NCI-H187 treated with DMSO at 0.1 percent for 48 hours (cell line): ENCODE measurements at regions not wholly inside any gene's neighbourhood (a gene's known extent, or its start where the extent isn't known, plus 50 kb on each side); places are given as distances from the start of the nearest gene placed in this dataset.
"Not testable (repeated sequence)": the region's sequence is repeated elsewhere in the genome, so short reads cannot be mapped to it uniquely, and the experiment has no call there.

ENCODE experiments used
- DNase-seq: peaks from one replicate; lab custom pipeline; 2025; lab: John Stamatoyannopoulos, UW

DNA sequence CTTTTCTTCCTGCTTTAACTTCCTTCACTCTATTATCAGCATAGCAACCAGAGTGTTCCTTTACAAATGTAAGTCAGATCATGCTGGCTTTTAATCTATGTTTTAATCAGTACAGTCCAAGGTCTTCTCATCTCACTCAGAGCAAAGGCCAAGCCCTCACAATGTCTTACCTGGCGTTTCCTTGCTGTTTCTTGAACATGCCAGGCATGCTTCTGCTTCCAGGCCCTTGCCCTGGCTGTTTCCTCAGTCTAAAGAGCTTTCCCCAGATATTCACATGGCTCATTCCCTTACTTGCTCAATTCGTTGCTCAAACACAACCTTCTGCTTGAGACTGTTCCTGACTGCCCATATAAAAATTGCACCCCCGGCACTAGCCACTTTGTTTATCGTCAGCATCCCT lies 121.7 kb upstream of the GLRA1 start:
- no peak for DNase-seq

DNA sequence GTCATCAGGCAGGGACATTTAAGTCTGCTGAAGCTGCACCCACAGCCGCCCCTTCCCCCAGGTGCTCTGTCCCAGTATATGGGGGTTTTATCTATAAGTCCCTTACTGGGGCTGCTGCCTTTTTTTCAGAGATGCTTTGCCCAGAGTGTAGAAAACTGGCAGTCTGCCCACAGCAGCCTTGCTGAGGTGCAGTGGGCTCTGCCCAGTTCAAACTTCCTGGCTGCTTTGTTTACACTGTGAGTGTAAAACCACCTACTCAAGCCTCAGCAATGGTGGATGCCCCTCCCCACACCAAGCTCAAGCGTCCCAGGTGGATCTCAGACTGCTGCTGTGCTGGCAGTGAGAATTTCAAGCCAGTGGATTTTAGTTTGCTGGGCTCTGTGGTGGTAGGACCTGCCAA lies 114.2 kb upstream of the GLRA1 start:
- not testable (repeated sequence) for DNase-seq

DNA sequence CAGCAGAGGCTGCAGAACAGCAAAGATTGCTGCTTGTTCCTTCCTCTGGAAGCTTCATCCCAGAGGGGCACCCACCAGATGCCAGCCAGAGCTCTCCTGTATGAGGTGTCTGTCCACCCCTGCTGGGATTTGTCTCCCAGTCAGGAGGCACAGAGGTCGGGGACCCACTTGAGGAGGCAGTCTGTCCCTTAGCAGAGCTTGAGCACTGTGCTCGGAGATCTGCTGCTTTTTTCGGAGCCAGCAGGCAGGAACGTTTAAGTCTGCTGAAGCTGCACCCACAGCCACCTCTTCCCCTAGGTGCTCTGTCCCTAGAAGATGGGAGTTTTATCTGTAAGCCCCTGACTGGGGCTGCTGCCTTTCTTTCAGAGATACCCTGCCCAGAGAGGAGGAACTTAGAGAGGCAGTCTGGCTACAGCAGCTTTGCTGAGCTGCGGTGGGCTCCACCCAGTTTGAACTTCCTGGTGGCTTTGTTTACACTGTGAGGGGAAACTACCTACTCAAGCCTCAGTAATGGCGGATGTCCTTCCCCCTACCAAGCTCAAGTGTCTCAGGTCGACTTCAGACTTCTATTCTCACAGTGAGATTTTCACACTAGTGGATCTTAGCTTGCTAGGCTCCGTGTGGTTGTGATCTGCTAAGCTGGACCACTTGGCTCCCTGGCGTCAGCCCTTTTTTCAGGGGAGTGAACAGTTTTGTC lies 101.8 kb upstream of the GLRA1 start:
- not testable (repeated sequence) for DNase-seq

DNA sequence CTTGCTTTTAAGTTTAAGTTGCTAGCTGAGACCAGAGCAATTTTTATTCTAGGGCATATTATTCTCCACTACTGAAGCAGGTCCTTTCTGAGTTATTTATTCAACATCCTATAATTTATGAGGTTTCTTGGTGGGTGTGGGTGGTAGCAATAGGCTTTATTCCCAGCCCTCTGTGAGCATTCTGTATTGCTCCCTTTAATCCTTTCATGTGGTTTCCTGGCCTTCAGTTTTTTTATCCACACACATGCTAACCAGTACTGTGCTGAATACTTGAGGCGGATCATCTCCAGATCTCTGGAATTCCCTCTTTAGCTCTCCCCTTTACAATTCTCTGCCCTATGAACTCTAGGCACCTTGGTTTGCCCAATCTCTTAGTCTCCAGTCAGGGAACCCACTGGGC lies 91.8 kb upstream of the GLRA1 start:
- DNase-seq, result no peak

GRCh38 chr5:152007653-152008335 lies 83.1 kb upstream of the GLRA1 start:
- DNase-seq, result peak; percentile 26

DNA sequence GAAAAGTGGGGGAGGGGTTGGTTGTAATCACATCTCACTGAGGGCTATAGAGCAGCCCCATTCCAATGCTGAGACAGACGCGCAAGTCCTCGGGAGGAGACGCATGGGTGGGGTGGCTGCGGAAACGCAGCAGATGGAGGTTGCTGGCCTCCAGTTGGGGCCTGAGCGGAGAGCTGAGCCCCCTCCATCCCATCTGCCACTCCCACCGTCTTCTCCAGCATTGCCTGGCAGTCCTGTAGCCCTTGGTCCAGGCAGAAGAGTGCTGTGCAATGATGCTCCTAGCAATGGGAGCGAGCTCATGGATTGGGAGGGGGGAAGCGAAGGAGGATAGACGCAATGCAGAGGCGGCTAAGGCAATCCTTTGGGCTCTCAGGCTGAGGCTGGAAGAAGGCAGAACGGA lies 79.4 kb upstream of the GLRA1 start:
- DNase-seq, result no peak
